H9 (cell line): ENCODE measurements at regions not wholly inside any gene's neighbourhood (a gene's known extent, or its start where the extent isn't known, plus 50 kb on each side); places are given as distances from the start of the nearest gene placed in this dataset.

Experiments
- DNase-seq: peaks from one replicate; pipeline ENCODE4 v3.0.0-alpha.2; 2017
- H2AFZ ChIP-seq: one replicate; pipeline ENCODE4 v1.6.1; 2013; ENCODE audit warnings: mild to moderate bottlenecking, low read length, control low read depth, moderate library complexity
- H2AK5ac ChIP-seq: 2 replicates; pipeline ENCODE4 v1.6.1; 2013; ENCODE audit warnings: low read length, control low read depth, mixed read lengths; ENCODE audit not compliant: insufficient read length
- H2BK120ac ChIP-seq: one replicate; pipeline ENCODE4 v1.6.1; 2013; ENCODE audit warnings: low read depth, mild to moderate bottlenecking, low read length, control low read depth, inconsistent platforms; ENCODE audit not compliant: poor library complexity, severe bottlenecking
- H2BK12ac ChIP-seq: 2 replicates; pipeline ENCODE4 v1.6.1; 2013; ENCODE audit warnings: low read length, control low read depth, mixed read lengths, low read depth; ENCODE audit not compliant: insufficient read length
- H2BK15ac ChIP-seq: 2 replicates; pipeline ENCODE4 v1.6.1; 2013; ENCODE audit warnings: low read depth, low read length, control low read depth
- H2BK20ac ChIP-seq: one replicate; pipeline ENCODE4 v1.6.1; 2013; ENCODE audit warnings: low read depth, mild to moderate bottlenecking, low read length, control low read depth, inconsistent platforms; ENCODE audit not compliant: poor library complexity, severe bottlenecking
- H2BK5ac ChIP-seq: 2 replicates; pipeline ENCODE4 v1.6.1; 2013; ENCODE audit warnings: low read length, control low read depth, mixed read lengths; ENCODE audit not compliant: insufficient read length
- H3K14ac ChIP-seq: 2 replicates; pipeline ENCODE4 v1.6.1; 2013; ENCODE audit warnings: low read length, control low read depth; ENCODE audit not compliant: insufficient read depth
- H3K18ac ChIP-seq: 2 replicates; pipeline ENCODE4 v1.6.1; 2013; ENCODE audit warnings: low read depth, mild to moderate bottlenecking, mixed read lengths, low read length, control low read depth; ENCODE audit not compliant: insufficient read length
- H3K23ac ChIP-seq: 2 replicates; pipeline ENCODE4 v1.6.1; 2013; ENCODE audit warnings: low read length, control low read depth, mixed read lengths, low read depth; ENCODE audit not compliant: insufficient read length
- H3K23me2 ChIP-seq: 2 replicates; pipeline ENCODE4 v1.6.1; 2013; ENCODE audit warnings: low read depth, mild to moderate bottlenecking, mixed read lengths, low read length, control low read depth; ENCODE audit not compliant: insufficient read length, poor library complexity, severe bottlenecking
- H3K27ac ChIP-seq: 2 replicates; pipeline ENCODE4 v1.5.1; 2013; ENCODE audit warnings: low read length, control low read depth, mixed read lengths, low read depth; ENCODE audit not compliant: insufficient read length
- H3K27me3 ChIP-seq: 2 replicates; pipeline ENCODE4 v1.6.1; 2013; ENCODE audit warnings: low read length, control low read depth, inconsistent platforms; ENCODE audit not compliant: insufficient read depth
- H3K4ac ChIP-seq: 2 replicates; pipeline ENCODE4 v1.6.1; 2013; ENCODE audit warnings: low read depth, mild to moderate bottlenecking, control low read depth, inconsistent platforms, low read length, moderate library complexity
- H3K4me1 ChIP-seq: 2 replicates; pipeline ENCODE4 v1.6.1; 2013; ENCODE audit warnings: low read length, control low read depth, inconsistent platforms; ENCODE audit not compliant: insufficient read depth
- H3K4me2 ChIP-seq: 2 replicates; pipeline ENCODE4 v1.6.1; 2013; ENCODE audit warnings: low read length, control low read depth, mixed read lengths; ENCODE audit not compliant: insufficient read length, insufficient read depth
- H3K56ac ChIP-seq: 2 replicates; pipeline ENCODE4 v1.6.1; 2013; ENCODE audit warnings: low read depth, mild to moderate bottlenecking, mixed read lengths, low read length, control low read depth; ENCODE audit not compliant: insufficient read length
- H3K79me1 ChIP-seq: 2 replicates; pipeline ENCODE4 v1.6.1; 2013; ENCODE audit warnings: low read depth, mild to moderate bottlenecking, moderate library complexity, low read length, control low read depth, inconsistent platforms; ENCODE audit not compliant: insufficient read depth, poor library complexity, severe bottlenecking
- H3K79me2 ChIP-seq: 2 replicates; pipeline ENCODE4 v1.6.1; 2013; ENCODE audit warnings: low read length, control low read depth, inconsistent platforms; ENCODE audit not compliant: insufficient read depth
- H3K9ac ChIP-seq: 2 replicates; pipeline ENCODE4 v1.6.1; 2013; ENCODE audit warnings: low read length, control low read depth, mixed read lengths; ENCODE audit not compliant: insufficient read length; ENCODE audit errors: extremely low read depth
- H3K9me3 ChIP-seq: one replicate; pipeline ENCODE4 v1.6.1; 2013; ENCODE audit warnings: low read depth, low read length, inconsistent platforms; ENCODE audit not compliant: control insufficient read depth
- H3T11ph ChIP-seq: one replicate; pipeline ENCODE4 v1.6.1; 2013; ENCODE audit warnings: mild to moderate bottlenecking, low read length, control low read depth, inconsistent platforms
- H4K20me1 ChIP-seq: one replicate; pipeline ENCODE4 v1.6.1; 2013; ENCODE audit not compliant: control insufficient read depth, insufficient read length, insufficient read depth
- H4K5ac ChIP-seq: 2 replicates; pipeline ENCODE4 v1.6.1; 2013; ENCODE audit warnings: low read depth, mild to moderate bottlenecking, mixed read lengths, low read length, control low read depth; ENCODE audit not compliant: insufficient read length
- H4K8ac ChIP-seq: replicated peaks from 2 replicates; pipeline ENCODE4 v1.6.1; 2013; ENCODE audit warnings: low read length, control low read depth, mixed read lengths, low read depth; ENCODE audit not compliant: insufficient read length
- H4K91ac ChIP-seq: 2 replicates; pipeline ENCODE4 v1.6.1; 2013; ENCODE audit warnings: low read depth, mild to moderate bottlenecking, moderate library complexity, mixed read lengths, low read length, control low read depth; ENCODE audit not compliant: insufficient read length
- H3K27ac Mint-ChIP-seq, 3 experiments: 2 replicates in 2 of 3; 3 replicates in 1 of 3; pipeline ENCODE4 v1.8.0; 2020 to 2021; ENCODE audit warnings: mixed read lengths in 3 of 3, mild to moderate bottlenecking in 1 of 3, moderate library complexity in 1 of 3
- H3K27me3 Mint-ChIP-seq: 2 replicates; pipeline ENCODE4 v1.8.0; 2021; ENCODE audit warnings: low read depth, mild to moderate bottlenecking, moderate library complexity, mixed read lengths
- H3K36me3 Mint-ChIP-seq, 3 experiments: 2 replicates in 2 of 3; 3 replicates in 1 of 3; pipeline ENCODE4 v1.8.0; 2020 to 2021; ENCODE audit warnings: low read depth in 3 of 3, mixed read lengths in 3 of 3; ENCODE audit not compliant: insufficient read depth in 1 of 3
- H3K4me1 Mint-ChIP-seq, 2 experiments: 2 replicates each; pipeline ENCODE4 v1.8.0; 2020; ENCODE audit warnings: mixed read lengths in 2 of 2
- H3K4me3 Mint-ChIP-seq, 2 experiments: 2 replicates in 1 of 2; 3 replicates in 1 of 2; pipeline ENCODE4 v1.8.0; 2020 to 2021; ENCODE audit warnings: mild to moderate bottlenecking in 2 of 2, mixed read lengths in 2 of 2, moderate library complexity in 1 of 2
- H3K9me3 Mint-ChIP-seq, 2 experiments: 2 replicates in 1 of 2; 3 replicates in 1 of 2; pipeline ENCODE4 v1.8.0; 2020; ENCODE audit warnings: mild to moderate bottlenecking in 2 of 2, mixed read lengths in 2 of 2, moderate library complexity in 1 of 2
- CTCF ChIP-seq: fragments of 200-600 bp; sonication (generic); conservative IDR thresholded peaks from 3 replicates; pipeline ENCODE4 v1.8.0; 2021; ENCODE audit warnings: antibody characterized with exemption, mild to moderate bottlenecking
- WGBS: extraction: QIAGEN DNeasy Blood & Tissue Kit; methylation state at CpG from one replicate; pipeline ENCODE4 v1.1.7; 2013; ENCODE audit warnings: missing lambda C conversion rate, low lambda C conversion rate, mixed read lengths; ENCODE audit not compliant: insufficient read length; ENCODE audit errors: extremely low coverage; 5-methylcytosine and 5-hydroxymethylcytosine counted together

GRCh38 chr10:91073286-91073979, 147.0 kb upstream of the PCGF5 start:
- H3K9me3 ChIP-seq, result no peaks in the 10 kb centered on the region
- H4K5ac ChIP-seq, result no peak overlapping the region
- DNase-seq, result no peak
- Mint-ChIP-seq H3K27ac (peak overlapping the region in 1 of 3 experiments; percentile 50; a peak in 1 of 7 replicates), H3K4me1 (peaks cover 0 to 4% of the 10 kb centered on the region in 2 experiments; a peak in 2 of 4 replicates), H3K4me3 (no peak overlapping the region), H3K9me3 (no peaks in the 10 kb centered on the region; a peak in 2 of 5 replicates), H3K27me3 (peaks cover 6% of the 10 kb centered on the region), H3K36me3 (no peaks in the 10 kb centered on the region)
- no peak overlapping the region for H2BK20ac ChIP-seq
- H3K4me1 ChIP-seq, result no peaks in the 10 kb centered on the region
- H3T11ph ChIP-seq, result no peak overlapping the region
- no peak overlapping the region for H3K18ac ChIP-seq
- no peak overlapping the region for H4K91ac ChIP-seq
- no peak overlapping the region for H2BK120ac ChIP-seq
- H3K23ac ChIP-seq, result no peak overlapping the region
- no peak for TF ChIP-seq CTCF
- H2BK12ac ChIP-seq, result no peak overlapping the region
- H3K79me1 ChIP-seq, result no peaks in the 10 kb centered on the region
- no peak overlapping the region for H3K56ac ChIP-seq
- no peaks in the 10 kb centered on the region for H4K20me1 ChIP-seq
- no peak overlapping the region for H3K4ac ChIP-seq
- H2BK5ac ChIP-seq, result no peak overlapping the region
- no peak overlapping the region for H2BK15ac ChIP-seq
- H3K9ac ChIP-seq, result no peak overlapping the region
- no peak overlapping the region for H4K8ac ChIP-seq
- no CpG with 5 or more reads among the region's 4 CpGs for WGBS
- no peaks in the 10 kb centered on the region for H3K23me2 ChIP-seq
- H2AK5ac ChIP-seq, result no peak overlapping the region
- H3K27ac ChIP-seq, result no peak overlapping the region
- no peak overlapping the region for H3K14ac ChIP-seq
- H2AFZ ChIP-seq, result no peak overlapping the region
- no peaks in the 10 kb centered on the region for H3K27me3 ChIP-seq
- H3K4me2 ChIP-seq, result no peak overlapping the region
- no peaks in the 10 kb centered on the region for H3K79me2 ChIP-seq
